CD4-positive, alpha-beta memory T cell (primary cell): ENCODE measurements at regions not wholly inside any gene's neighbourhood (a gene's known extent, or its start where the extent isn't known, plus 50 kb on each side); places are given as distances from the start of the nearest gene placed in this dataset.

ENCODE experiments used
- CTCF ChIA-PET: fragments of 350-600 bp; sonication (Branson Sonifier 250); formaldehyde crosslinking; loops from one replicate; lab custom pipeline; 2021; ENCODE audit warnings: inconsistent platforms; ENCODE audit not compliant: partially characterized antibody; lab: Charles Lee
- POLR2A ChIA-PET: fragments of 350-600 bp; sonication (Branson Sonifier 250); formaldehyde crosslinking; loops from one replicate; lab custom pipeline; 2021; ENCODE audit not compliant: partially characterized antibody; lab: Charles Lee
- DNase-seq, 5 donors: peaks; one replicate each; pipeline versions ENCODE4 v3.0.0 to v3.0.0-alpha.2; 2020 to 2022; ENCODE audit warnings: mixed read lengths in 1 of 5
- H3K27ac ChIP-seq: one replicate; pipeline ENCODE4 v1.7.0; 2013; ENCODE audit warnings: low read depth, low read length
- H3K27me3 ChIP-seq: 2 replicates; pipeline ENCODE4 v1.7.0; 2013; ENCODE audit warnings: mild to moderate bottlenecking, low read length, moderate library complexity; ENCODE audit not compliant: insufficient read depth
- H3K36me3 ChIP-seq: 2 replicates; pipeline ENCODE4 v1.7.0; 2013; ENCODE audit warnings: mild to moderate bottlenecking, low read length, moderate library complexity; ENCODE audit not compliant: insufficient read depth
- H3K4me1 ChIP-seq: 2 replicates; pipeline ENCODE4 v1.7.0; 2013; ENCODE audit warnings: mild to moderate bottlenecking, low read length, moderate library complexity; ENCODE audit not compliant: insufficient read depth
- H3K4me3 ChIP-seq, 2 donors: one replicate each; pipeline ENCODE4 v1.7.0; 2013; ENCODE audit warnings: low read length in 2 of 2, mild to moderate bottlenecking in 1 of 2
- H3K9me3 ChIP-seq, 2 donors: one replicate each; pipeline ENCODE4 v1.7.0; 2013; ENCODE audit warnings: low read length in 2 of 2, control low read depth in 1 of 2; ENCODE audit not compliant: control insufficient read depth in 1 of 2
- H3K27ac Mint-ChIP-seq, 7 donors: one replicate each; pipeline ENCODE4 v1.8.0; 2020 to 2021; ENCODE audit warnings: mixed read lengths in 7 of 7, mild to moderate bottlenecking in 6 of 7, inconsistent platforms in 3 of 7, moderate library complexity in 3 of 7
- H3K27me3 Mint-ChIP-seq, 2 donors: one replicate each; pipeline ENCODE4 v1.8.0; 2020 to 2021; ENCODE audit warnings: mixed read lengths in 2 of 2
- H3K36me3 Mint-ChIP-seq, 2 donors: one replicate each; pipeline ENCODE4 v1.8.0; 2020 to 2021; ENCODE audit warnings: mixed read lengths in 2 of 2, inconsistent platforms in 1 of 2, mild to moderate bottlenecking in 1 of 2
- H3K4me1 Mint-ChIP-seq, 4 donors: one replicate each; pipeline ENCODE4 v1.8.0; 2020 to 2021; ENCODE audit warnings: mixed read lengths in 4 of 4, mild to moderate bottlenecking in 1 of 4
- H3K4me3 Mint-ChIP-seq, 8 donors: one replicate each; pipeline ENCODE4 v1.8.0; 2020 to 2021; ENCODE audit warnings: mixed read lengths in 8 of 8, mild to moderate bottlenecking in 7 of 8, moderate library complexity in 6 of 8, inconsistent platforms in 3 of 8
- H3K9me3 Mint-ChIP-seq, 8 donors: one replicate each; pipeline ENCODE4 v1.8.0; 2020 to 2021; ENCODE audit warnings: mixed read lengths in 8 of 8, mild to moderate bottlenecking in 5 of 8, inconsistent platforms in 3 of 8, moderate library complexity in 1 of 8
- intact Hi-C: fragments of 100-400 bp; cut with micrococcal nuclease; formaldehyde crosslinking; loops from one replicate; pipeline ENCODE4 v1.15.1; 2023

DNA sequence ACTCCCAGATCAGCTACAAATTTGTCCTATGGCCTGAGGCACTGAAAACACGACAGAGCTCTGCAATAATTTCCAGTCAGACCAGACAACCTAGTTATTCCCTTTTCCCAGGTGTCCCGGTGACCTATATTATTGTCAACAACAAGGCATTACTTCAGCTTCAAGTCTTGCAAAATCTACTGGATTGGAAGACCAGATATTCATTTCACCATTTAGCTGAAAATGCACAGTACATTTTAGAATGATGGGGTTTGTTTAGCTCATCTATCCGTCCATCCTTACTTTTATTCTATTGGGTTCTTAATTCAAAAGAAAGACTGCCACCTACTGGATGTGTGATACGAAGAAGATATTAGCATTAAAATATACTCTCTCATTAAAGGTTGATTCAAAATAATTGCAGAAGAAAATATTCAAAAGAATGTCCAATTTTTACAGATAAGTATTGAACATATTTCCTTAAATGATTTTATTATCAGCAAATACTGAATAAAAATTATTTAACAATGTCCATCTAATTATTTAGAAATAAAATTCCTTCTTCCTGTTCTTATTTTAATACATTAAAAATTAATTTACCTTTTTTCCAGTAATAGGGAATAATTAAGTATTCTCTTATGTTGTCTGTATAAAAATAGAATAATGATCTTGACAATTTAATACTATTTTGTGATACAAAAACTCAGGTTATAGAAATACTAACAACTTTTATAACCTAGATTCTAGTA is 244.9 kb upstream of the LRIG3 start:
- H3K27ac ChIP-seq, result no peak overlapping the region
- Mint-ChIP-seq H3K27me3 (no peaks in the 10 kb centered on the region), H3K9me3 (peaks cover 0 to 4% (median under 1%) of the 10 kb centered on the region in 8 donors), H3K27ac (no peak overlapping the region), H3K4me1 (no peaks in the 10 kb centered on the region), H3K36me3 (no peaks in the 10 kb centered on the region), H3K4me3 (no peak overlapping the region)
- H3K4me3 ChIP-seq, result no peak overlapping the region
- DNase-seq, result no peak
- H3K27me3 ChIP-seq, result no peaks in the 10 kb centered on the region
- ChIA-PET CTCF (no interaction called here), POLR2A (no interaction called here)
- intact Hi-C loops, result no loop called here
- no peaks in the 10 kb centered on the region for H3K36me3 ChIP-seq
- H3K9me3 ChIP-seq, result no peaks in the 10 kb centered on the region
- no peaks in the 10 kb centered on the region for H3K4me1 ChIP-seq

- no peaks in the 10 kb centered on the region for H3K4me1 Mint-ChIP-seq
- no peaks in the 10 kb centered on the region for H3K27me3 Mint-ChIP-seq
- peaks cover 0 to 4% (median under 1%) of the 10 kb centered on the region in 8 donors for H3K9me3 Mint-ChIP-seq
- H3K9me3 ChIP-seq, result no peaks in the 10 kb centered on the region
- ChIA-PET POLR2A (no interaction called here), CTCF (no interaction called here)
- no peak for DNase-seq
- H3K27ac Mint-ChIP-seq, result no peak overlapping the region
- H3K36me3 ChIP-seq, result no peaks in the 10 kb centered on the region
- H3K4me3 ChIP-seq, result no peak overlapping the region
- no peak overlapping the region for H3K27ac ChIP-seq
- no peaks in the 10 kb centered on the region for H3K27me3 ChIP-seq
- H3K4me3 Mint-ChIP-seq, result no peak overlapping the region
- H3K4me1 ChIP-seq, result no peaks in the 10 kb centered on the region
- H3K36me3 Mint-ChIP-seq, result no peaks in the 10 kb centered on the region
- intact Hi-C loops, result no loop called here
These were observed 243.9 kb upstream of the LRIG3 start for GRCh38 chr12:59164226-59164625.

- no peaks in the 10 kb centered on the region for H3K4me1 ChIP-seq
- H3K9me3 ChIP-seq, result no peaks in the 10 kb centered on the region
- Mint-ChIP-seq H3K27ac (no peak overlapping the region), H3K4me1 (no peaks in the 10 kb centered on the region), H3K36me3 (no peaks in the 10 kb centered on the region), H3K9me3 (peaks cover 0 to 31% (median 3%) of the 10 kb centered on the region in 8 donors), H3K27me3 (peaks cover 0 to 1% of the 10 kb centered on the region in 2 donors), H3K4me3 (no peak overlapping the region)
- no peak for DNase-seq
- ChIA-PET CTCF (no interaction called here), POLR2A (interaction anchor here (0.6 kb wide), 1 partner anchor 36 kb away, joined by 3 read pairs; no protein-coding TSS in a partner anchor)
- H3K4me3 ChIP-seq, result no peak overlapping the region
- no peaks in the 10 kb centered on the region for H3K27me3 ChIP-seq
- no peak overlapping the region for H3K27ac ChIP-seq
- intact Hi-C loops, result no loop called here
- no peaks in the 10 kb centered on the region for H3K36me3 ChIP-seq
These were observed 238.4 kb upstream of the LRIG3 start for GRCh38 chr12:59158681-59159080.

GRCh38 chr12:59158066-59158465 is 237.8 kb upstream of the LRIG3 start:
- no peak overlapping the region for H3K27ac ChIP-seq
- H3K36me3 ChIP-seq, result no peaks in the 10 kb centered on the region
- CTCF ChIA-PET, result no interaction called here
- Mint-ChIP-seq H3K27ac (no peak overlapping the region), H3K36me3 (no peaks in the 10 kb centered on the region), H3K4me3 (no peak overlapping the region), H3K9me3 (peaks cover 0 to 31% (median 3%) of the 10 kb centered on the region in 8 donors), H3K27me3 (peaks cover 0 to 1% of the 10 kb centered on the region in 2 donors), H3K4me1 (no peaks in the 10 kb centered on the region)
- no peaks in the 10 kb centered on the region for H3K9me3 ChIP-seq
- H3K27me3 ChIP-seq, result no peaks in the 10 kb centered on the region
- DNase-seq, result no peak
- intact Hi-C loops, result no loop called here
- no peaks in the 10 kb centered on the region for H3K4me1 ChIP-seq
- POLR2A ChIA-PET, result no interaction called here
- no peak overlapping the region for H3K4me3 ChIP-seq

- Histone ChIP-seq H3K27ac (no peak overlapping the region), H3K4me1 (no peaks in the 10 kb centered on the region), H3K36me3 (no peaks in the 10 kb centered on the region), H3K27me3 (no peaks in the 10 kb centered on the region), H3K4me3 (no peak overlapping the region), H3K9me3 (no peaks in the 10 kb centered on the region)
- CTCF ChIA-PET, result no interaction called here
- Mint-ChIP-seq H3K4me1 (no peaks in the 10 kb centered on the region), H3K27me3 (peaks cover 0 to 1% of the 10 kb centered on the region in 2 donors), H3K4me3 (no peak overlapping the region), H3K36me3 (no peaks in the 10 kb centered on the region), H3K27ac (no peak overlapping the region), H3K9me3 (peaks cover 0 to 27% (median 3%) of the 10 kb centered on the region in 8 donors)
- intact Hi-C loops, result no loop called here
- no peak for DNase-seq
- POLR2A ChIA-PET, result no interaction called here
These were observed 235.1 kb upstream of the LRIG3 start for GRCh38 chr12:59155448-59155847.

GRCh38 chr12:59151243-59151642 is 230.9 kb upstream of the LRIG3 start:
- Histone ChIP-seq H3K36me3 (no peaks in the 10 kb centered on the region), H3K4me3 (no peak overlapping the region), H3K27ac (no peak overlapping the region), H3K9me3 (no peaks in the 10 kb centered on the region), H3K27me3 (no peaks in the 10 kb centered on the region), H3K4me1 (no peaks in the 10 kb centered on the region)
- no peak overlapping the region for H3K27ac Mint-ChIP-seq
- peaks cover 0 to 15% (median 4%) of the 10 kb centered on the region in 8 donors for H3K9me3 Mint-ChIP-seq
- intact Hi-C loops, result no loop called here
- H3K4me1 Mint-ChIP-seq, result no peaks in the 10 kb centered on the region
- H3K4me3 Mint-ChIP-seq, result no peak overlapping the region
- H3K36me3 Mint-ChIP-seq, result no peaks in the 10 kb centered on the region
- CTCF ChIA-PET, result no interaction called here
- POLR2A ChIA-PET, result no interaction called here
- H3K27me3 Mint-ChIP-seq, result peaks cover 0 to 3% of the 10 kb centered on the region in 2 donors
- DNase-seq, result no peak

GRCh38 chr12:59149995-59150642 is 229.8 kb upstream of the LRIG3 start:
- H3K9me3 Mint-ChIP-seq, result peaks cover 0 to 10% (median 2%) of the 10 kb centered on the region in 8 donors

More at GRCh38 chr12:59149995-59150642, 229.8 kb upstream of the LRIG3 start:
- no peaks in the 10 kb centered on the region for H3K36me3 Mint-ChIP-seq
- POLR2A ChIA-PET, result no interaction called here
- H3K4me3 ChIP-seq, result no peak overlapping the region
- no peak overlapping the region for H3K4me3 Mint-ChIP-seq
- no peaks in the 10 kb centered on the region for H3K4me1 Mint-ChIP-seq
- no peak overlapping the region for H3K27ac ChIP-seq
- no peaks in the 10 kb centered on the region for H3K27me3 ChIP-seq
- H3K27ac Mint-ChIP-seq, result no peak overlapping the region
- peaks cover 0 to 3% of the 10 kb centered on the region in 2 donors for H3K27me3 Mint-ChIP-seq
- no peaks in the 10 kb centered on the region for H3K36me3 ChIP-seq
- intact Hi-C loops, result no loop called here
- peak in 4 of 5 donors; percentile 12 to 32 (median 16) for DNase-seq
- H3K9me3 ChIP-seq, result no peaks in the 10 kb centered on the region
- CTCF ChIA-PET, result no interaction called here
- no peaks in the 10 kb centered on the region for H3K4me1 ChIP-seq
